Calu3 (cell line): ENCODE measurements at regions not wholly inside any gene's neighbourhood (a gene's known extent, or its start where the extent isn't known, plus 50 kb on each side); places are given as distances from the start of the nearest gene placed in this dataset.

Source experiments
- BruUV-seq: library from RNA; stranded (reverse); fragments of 400-500 nt; replicated peaks from 2 replicates; lab custom pipeline; 2021; lab: Mats Ljungman, UMichigan
- CTCF ChIA-PET: fragments of 300-600 bp; sonication (Branson Sonifier 250); formaldehyde crosslinking; loops from one replicate; lab custom pipeline; 2022; ENCODE audit warnings: antibody characterized with exemption; lab: Charles Lee
- DNase-seq: peaks from one replicate; pipeline ENCODE4 v3.0.0; 2022
- H3K27ac Mint-ChIP-seq: one replicate; pipeline ENCODE4 v1.8.0; 2022; ENCODE audit warnings: mixed read lengths; ENCODE audit not compliant: unreplicated experiment
- H3K27me3 Mint-ChIP-seq: one replicate; pipeline ENCODE4 v1.8.0; 2022; ENCODE audit warnings: mixed read lengths; ENCODE audit not compliant: unreplicated experiment
- H3K36me3 Mint-ChIP-seq: one replicate; pipeline ENCODE4 v1.8.0; 2022; ENCODE audit warnings: mild to moderate bottlenecking, moderate library complexity, mixed read lengths; ENCODE audit not compliant: insufficient read depth, unreplicated experiment
- H3K4me1 Mint-ChIP-seq: one replicate; pipeline ENCODE4 v1.8.0; 2022; ENCODE audit warnings: mild to moderate bottlenecking, low read depth, mixed read lengths; ENCODE audit not compliant: unreplicated experiment
- H3K4me3 Mint-ChIP-seq: one replicate; pipeline ENCODE4 v1.8.0; 2022; ENCODE audit warnings: mild to moderate bottlenecking, low read depth, moderate library complexity, mixed read lengths; ENCODE audit not compliant: unreplicated experiment
- H3K9me3 Mint-ChIP-seq: one replicate; pipeline ENCODE4 v1.8.0; 2022; ENCODE audit warnings: low read depth, mixed read lengths; ENCODE audit not compliant: unreplicated experiment
- intact Hi-C: fragments of 100-400 bp; cut with micrococcal nuclease; formaldehyde crosslinking; loops from one replicate; pipeline ENCODE4 v1.10.0; 2022; ENCODE audit not compliant: unreplicated experiment
- TF ChIP-seq, protein P1 (sequence below): fragments of 200-600 bp; IDR thresholded peaks from one replicate; pipeline ENCODE4 v1.8.0; 2022; ENCODE audit warnings: antibody characterized with exemption; ENCODE audit not compliant: unreplicated experiment

DNA sequence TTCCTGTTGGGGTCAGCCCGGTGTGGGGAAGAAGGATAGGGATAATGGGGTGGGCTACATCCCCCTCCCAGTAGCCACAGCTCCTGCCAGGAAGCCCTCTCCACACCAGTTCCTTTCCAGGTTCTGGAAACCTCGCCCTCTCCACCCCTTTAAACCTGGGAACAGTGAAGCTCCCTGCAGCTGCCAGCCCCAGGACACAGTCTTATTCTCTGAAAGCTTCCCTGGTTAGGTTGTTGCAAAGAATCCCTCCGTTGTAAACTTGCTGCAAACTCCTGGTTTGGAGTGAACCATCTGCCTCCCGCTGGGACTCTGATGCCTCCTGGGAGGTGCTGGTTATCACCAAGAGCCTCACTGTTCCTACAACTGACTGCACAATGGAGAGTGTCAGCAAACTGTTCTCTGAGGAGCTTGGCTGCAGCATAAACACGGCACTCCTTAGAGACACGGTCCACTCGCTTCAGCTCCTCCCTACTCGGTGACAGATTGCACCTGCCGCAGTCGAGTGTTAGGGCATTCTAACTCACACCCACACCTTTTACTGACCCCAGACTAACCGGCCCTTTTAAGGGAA is 261.8 kb upstream of the RAB6C start:
- Mint-ChIP-seq H3K4me1 (no peaks in the 10 kb centered on the region), H3K36me3 (no peaks in the 10 kb centered on the region), H3K9me3 (no peaks in the 10 kb centered on the region), H3K4me3 (no peak overlapping the region), H3K27me3 (peaks cover 20% of the 10 kb centered on the region), H3K27ac (no peak overlapping the region)
- intact Hi-C loops, result no loop called here
- CTCF ChIA-PET, result no interaction called here
- DNase-seq, result no peak
- TF ChIP-seq, protein P1, sequence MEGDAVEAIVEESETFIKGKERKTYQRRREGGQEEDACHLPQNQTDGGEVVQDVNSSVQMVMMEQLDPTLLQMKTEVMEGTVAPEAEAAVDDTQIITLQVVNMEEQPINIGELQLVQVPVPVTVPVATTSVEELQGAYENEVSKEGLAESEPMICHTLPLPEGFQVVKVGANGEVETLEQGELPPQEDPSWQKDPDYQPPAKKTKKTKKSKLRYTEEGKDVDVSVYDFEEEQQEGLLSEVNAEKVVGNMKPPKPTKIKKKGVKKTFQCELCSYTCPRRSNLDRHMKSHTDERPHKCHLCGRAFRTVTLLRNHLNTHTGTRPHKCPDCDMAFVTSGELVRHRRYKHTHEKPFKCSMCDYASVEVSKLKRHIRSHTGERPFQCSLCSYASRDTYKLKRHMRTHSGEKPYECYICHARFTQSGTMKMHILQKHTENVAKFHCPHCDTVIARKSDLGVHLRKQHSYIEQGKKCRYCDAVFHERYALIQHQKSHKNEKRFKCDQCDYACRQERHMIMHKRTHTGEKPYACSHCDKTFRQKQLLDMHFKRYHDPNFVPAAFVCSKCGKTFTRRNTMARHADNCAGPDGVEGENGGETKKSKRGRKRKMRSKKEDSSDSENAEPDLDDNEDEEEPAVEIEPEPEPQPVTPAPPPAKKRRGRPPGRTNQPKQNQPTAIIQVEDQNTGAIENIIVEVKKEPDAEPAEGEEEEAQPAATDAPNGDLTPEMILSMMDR, result no peak
- no TSS peak for BruUV-seq

DNA sequence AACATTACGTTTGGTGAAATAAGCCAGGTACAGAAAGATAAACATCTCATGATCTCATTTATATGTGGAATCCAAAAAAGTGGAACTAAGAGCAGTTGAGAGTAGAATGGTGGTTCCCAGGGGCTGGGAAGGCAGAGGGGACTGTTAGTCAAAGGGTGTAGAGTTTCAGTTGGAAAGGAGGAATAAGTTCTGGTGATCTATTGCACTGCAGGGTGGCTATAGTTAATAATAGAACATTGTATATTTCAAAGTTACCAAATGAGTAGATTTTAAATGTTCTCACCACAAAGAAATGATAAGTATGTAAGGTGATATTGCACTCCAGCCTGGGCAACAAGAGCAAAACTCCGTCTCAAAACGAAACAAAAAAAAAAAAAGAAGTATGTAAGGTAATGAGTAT is 260.1 kb upstream of the RAB6C start:
- Mint-ChIP-seq H3K9me3 (no peaks in the 10 kb centered on the region), H3K27ac (no peak overlapping the region), H3K36me3 (no peaks in the 10 kb centered on the region), H3K4me1 (no peaks in the 10 kb centered on the region), H3K4me3 (no peak overlapping the region), H3K27me3 (peaks cover 20% of the 10 kb centered on the region)
- intact Hi-C loops, result no loop called here
- no TSS peak for BruUV-seq
- CTCF ChIA-PET, result no interaction called here
- TF ChIP-seq, protein P1, result no peak
- DNase-seq, result no peak

DNA sequence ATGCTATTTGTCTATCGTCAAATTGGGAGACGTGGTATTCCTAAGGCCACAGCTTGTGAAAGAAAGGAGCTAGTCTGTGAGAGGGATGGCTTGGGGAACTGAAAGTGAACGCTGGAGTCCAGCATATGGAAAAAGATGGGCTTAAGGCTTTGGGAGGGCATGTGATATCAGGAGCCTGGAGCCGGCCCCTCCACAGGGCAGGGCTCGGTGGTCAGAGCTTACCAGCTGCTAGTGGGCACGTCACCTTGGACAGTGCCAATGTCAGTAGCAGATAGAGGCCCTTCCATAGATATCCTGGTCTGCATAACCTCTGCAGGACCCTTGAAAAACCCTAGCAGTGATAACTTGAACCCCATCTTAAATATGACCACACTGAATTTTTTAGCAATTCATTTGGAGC is 259.1 kb upstream of the RAB6C start:
- CTCF ChIA-PET, result no interaction called here

DNA sequence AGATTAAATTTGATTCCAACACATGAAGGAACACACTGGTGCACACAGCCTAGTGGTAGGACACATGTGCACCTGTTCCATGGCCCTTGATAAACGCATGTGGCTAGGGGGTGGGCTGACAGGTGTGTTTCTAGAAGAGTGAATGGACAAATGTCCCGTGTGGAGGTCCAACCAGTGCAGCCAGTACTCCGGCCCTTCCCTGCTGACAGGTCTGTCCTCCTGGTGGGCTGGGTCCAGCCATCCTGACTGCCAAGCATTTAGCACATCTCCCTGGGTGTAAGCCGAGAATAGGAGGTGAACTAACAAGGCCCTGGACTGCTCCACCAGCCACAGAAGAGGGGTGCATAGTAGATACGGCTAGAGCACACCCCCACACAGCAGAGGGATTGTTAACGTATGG is 258.7 kb upstream of the RAB6C start:
- DNase-seq, result no peak
- H3K27ac Mint-ChIP-seq, result no peak overlapping the region
- no peaks in the 10 kb centered on the region for H3K36me3 Mint-ChIP-seq
- no peaks in the 10 kb centered on the region for H3K4me1 Mint-ChIP-seq
- H3K27me3 Mint-ChIP-seq, result peaks cover 20% of the 10 kb centered on the region
- TF ChIP-seq, protein P1, result no peak
- BruUV-seq, result no TSS peak
- H3K9me3 Mint-ChIP-seq, result no peaks in the 10 kb centered on the region
- CTCF ChIA-PET, result no interaction called here
- intact Hi-C loops, result no loop called here
- no peak overlapping the region for H3K4me3 Mint-ChIP-seq

More for the DNA sequence above, 259.1 kb upstream of the RAB6C start:
- Mint-ChIP-seq H3K4me1 (no peaks in the 10 kb centered on the region), H3K27ac (no peak overlapping the region), H3K4me3 (no peak overlapping the region), H3K36me3 (no peaks in the 10 kb centered on the region), H3K27me3 (peaks cover 20% of the 10 kb centered on the region), H3K9me3 (no peaks in the 10 kb centered on the region)
- TF ChIP-seq, protein P1, result no peak
- intact Hi-C loops, result no loop called here
- DNase-seq, result no peak
- BruUV-seq, result no TSS peak
